SK-N-SH treated with all-trans-retinoic acid at 6 μM for 48 hours (cell line): ENCODE measurements at regions not wholly inside any gene's neighbourhood (a gene's known extent, or its start where the extent isn't known, plus 50 kb on each side); places are given as distances from the start of the nearest gene placed in this dataset.

ENCODE experiments used
- ATAC-seq: fragments of 200-7000 bp; cut with Tn5 transposase; 3 replicates; pipeline ENCODE4 v1.9.1; 2020; ENCODE audit warnings: mild to moderate bottlenecking, moderate library complexity
- BACH2 ChIP-seq: fragments of 250-450 bp; sonication (Bioruptor Pico); IDR thresholded peaks from 2 replicates; pipeline ENCODE4 v1.9.0; 2021; ENCODE audit warnings: mild to moderate bottlenecking, borderline replicate concordance
- GLIS3 ChIP-seq: fragments of 250-450 bp; sonication (Bioruptor Pico); IDR thresholded peaks from 2 replicates; pipeline ENCODE4 v1.5.0; 2020; ENCODE audit warnings: mild to moderate bottlenecking, moderate library complexity
- OSR1 ChIP-seq: fragments of 250-450 bp; sonication (Bioruptor Pico); IDR thresholded peaks from 2 replicates; pipeline ENCODE4 v1.8.0; 2022; ENCODE audit warnings: moderate library complexity, mild to moderate bottlenecking, inconsistent platforms
- PPARA ChIP-seq: fragments of 250-450 bp; sonication (Bioruptor Pico); IDR thresholded peaks from 2 replicates; pipeline ENCODE4 v1.5.0; 2020; ENCODE audit warnings: mild to moderate bottlenecking, borderline replicate concordance
- SNAI2 ChIP-seq: fragments of 250-450 bp; sonication (Bioruptor Pico); IDR thresholded peaks from 2 replicates; pipeline ENCODE4 v1.5.0; 2020; ENCODE audit warnings: mild to moderate bottlenecking, moderate library complexity
- TCF4 ChIP-seq: fragments of 250-450 bp; sonication (Bioruptor Pico); IDR thresholded peaks from 2 replicates; pipeline ENCODE4 v1.8.0; 2021; ENCODE audit warnings: mild to moderate bottlenecking, moderate library complexity, borderline replicate concordance
- TOX ChIP-seq: fragments of 250-450 bp; sonication (Bioruptor Pico); IDR thresholded peaks from 2 replicates; pipeline ENCODE4 v1.8.0; 2021; ENCODE audit warnings: mild to moderate bottlenecking, moderate library complexity, borderline replicate concordance
- ZFP30 ChIP-seq: fragments of 450-650 bp; formaldehyde crosslinking; IDR thresholded peaks from 2 replicates; pipeline ENCODE4 v1.5.0; 2022; ENCODE audit warnings: mild to moderate bottlenecking, moderate library complexity
- ZNF565 ChIP-seq: fragments of 450-650 bp; formaldehyde crosslinking; conservative IDR thresholded peaks from 2 replicates; pipeline ENCODE4 v1.5.0; 2020; ENCODE audit warnings: low read depth, mild to moderate bottlenecking, moderate library complexity
- ZNF70 ChIP-seq: fragments of 450-650 bp; formaldehyde crosslinking; IDR thresholded peaks from 2 replicates; pipeline ENCODE4 v1.5.0; 2020; ENCODE audit warnings: mild to moderate bottlenecking, moderate library complexity
- ZNF8 ChIP-seq: fragments of 450-650 bp; formaldehyde crosslinking; IDR thresholded peaks from 2 replicates; pipeline ENCODE4 v1.5.0; 2020; ENCODE audit warnings: mild to moderate bottlenecking, moderate library complexity
- TF ChIP-seq, protein P1 (sequence below): fragments of 250-450 bp; sonication (Bioruptor Pico); IDR thresholded peaks from 2 replicates; pipeline ENCODE4 v1.5.1; 2020; ENCODE audit warnings: low read depth, mild to moderate bottlenecking, moderate library complexity
- TF ChIP-seq, protein P2 (sequence below): fragments of 250-450 bp; sonication (Bioruptor Pico); IDR thresholded peaks from 2 replicates; pipeline ENCODE4 v1.5.1; 2021; ENCODE audit warnings: mild to moderate bottlenecking, moderate library complexity
- TF ChIP-seq, protein P3 (sequence below): fragments of 250-450 bp; sonication (Bioruptor Pico); IDR thresholded peaks from 2 replicates; pipeline ENCODE4 v1.8.0; 2021; ENCODE audit warnings: low read depth, mild to moderate bottlenecking, moderate library complexity, borderline replicate concordance
- TF ChIP-seq, protein P4 (sequence below): fragments of 250-450 bp; sonication (Bioruptor Pico); IDR thresholded peaks from 2 replicates; pipeline ENCODE4 v1.8.0; 2020; ENCODE audit warnings: mild to moderate bottlenecking, moderate library complexity, borderline replicate concordance
- TF ChIP-seq, protein P5 (sequence below): fragments of 250-450 bp; sonication (Bioruptor Pico); IDR thresholded peaks from 2 replicates; pipeline ENCODE4 v1.5.0; 2020; ENCODE audit warnings: mild to moderate bottlenecking, moderate library complexity

DNA sequence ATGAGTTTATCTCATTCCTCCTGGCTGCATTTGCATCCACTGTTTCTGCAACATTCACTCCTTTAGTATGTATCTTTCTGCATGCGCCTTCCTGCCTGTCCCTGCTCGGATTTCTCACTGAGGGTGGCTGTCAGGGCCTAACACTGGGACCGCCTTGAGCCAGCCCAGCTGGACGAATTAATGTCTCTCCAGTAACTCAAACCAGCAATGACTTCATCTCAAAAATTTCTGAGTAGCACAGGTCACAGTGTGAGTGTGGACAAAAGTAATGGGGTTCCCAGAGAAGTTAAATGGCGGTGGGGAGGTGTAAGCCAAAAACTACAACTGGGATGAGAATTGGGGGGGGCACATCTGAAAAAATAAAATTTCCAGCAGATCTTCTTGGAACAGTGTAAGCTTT is 444.0 kb upstream of the MGMT start:
- TF ChIP-seq TCF4 (CRISPR knock-in tag) (no peak), ZNF70 (CRISPR knock-in tag) (no peak), ZNF8 (CRISPR knock-in tag) (no peak), OSR1 (CRISPR knock-in tag) (no peak), GLIS3 (CRISPR knock-in tag) (no peak), BACH2 (CRISPR knock-in tag) (no peak), TOX (CRISPR knock-in tag) (no peak), PPARA (CRISPR knock-in tag) (no peak), ZNF565 (CRISPR knock-in tag) (no peak), ZFP30 (CRISPR knock-in tag) (no peak)
- TF ChIP-seq, protein P1, sequence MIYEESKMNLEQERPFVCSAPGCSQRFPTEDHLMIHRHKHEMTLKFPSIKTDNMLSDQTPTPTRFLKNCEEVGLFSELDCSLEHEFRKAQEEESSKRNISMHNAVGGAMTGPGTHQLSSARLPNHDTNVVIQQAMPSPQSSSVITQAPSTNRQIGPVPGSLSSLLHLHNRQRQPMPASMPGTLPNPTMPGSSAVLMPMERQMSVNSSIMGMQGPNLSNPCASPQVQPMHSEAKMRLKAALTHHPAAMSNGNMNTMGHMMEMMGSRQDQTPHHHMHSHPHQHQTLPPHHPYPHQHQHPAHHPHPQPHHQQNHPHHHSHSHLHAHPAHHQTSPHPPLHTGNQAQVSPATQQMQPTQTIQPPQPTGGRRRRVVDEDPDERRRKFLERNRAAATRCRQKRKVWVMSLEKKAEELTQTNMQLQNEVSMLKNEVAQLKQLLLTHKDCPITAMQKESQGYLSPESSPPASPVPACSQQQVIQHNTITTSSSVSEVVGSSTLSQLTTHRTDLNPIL (CRISPR knock-in tag), result no peak
- TF ChIP-seq, protein P2, sequence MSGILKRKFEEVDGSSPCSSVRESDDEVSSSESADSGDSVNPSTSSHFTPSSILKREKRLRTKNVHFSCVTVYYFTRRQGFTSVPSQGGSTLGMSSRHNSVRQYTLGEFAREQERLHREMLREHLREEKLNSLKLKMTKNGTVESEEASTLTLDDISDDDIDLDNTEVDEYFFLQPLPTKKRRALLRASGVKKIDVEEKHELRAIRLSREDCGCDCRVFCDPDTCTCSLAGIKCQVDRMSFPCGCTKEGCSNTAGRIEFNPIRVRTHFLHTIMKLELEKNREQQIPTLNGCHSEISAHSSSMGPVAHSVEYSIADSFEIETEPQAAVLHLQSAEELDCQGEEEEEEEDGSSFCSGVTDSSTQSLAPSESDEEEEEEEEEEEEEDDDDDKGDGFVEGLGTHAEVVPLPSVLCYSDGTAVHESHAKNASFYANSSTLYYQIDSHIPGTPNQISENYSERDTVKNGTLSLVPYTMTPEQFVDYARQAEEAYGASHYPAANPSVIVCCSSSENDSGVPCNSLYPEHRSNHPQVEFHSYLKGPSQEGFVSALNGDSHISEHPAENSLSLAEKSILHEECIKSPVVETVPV (CRISPR knock-in tag), result no peak
- TF ChIP-seq, protein P3, sequence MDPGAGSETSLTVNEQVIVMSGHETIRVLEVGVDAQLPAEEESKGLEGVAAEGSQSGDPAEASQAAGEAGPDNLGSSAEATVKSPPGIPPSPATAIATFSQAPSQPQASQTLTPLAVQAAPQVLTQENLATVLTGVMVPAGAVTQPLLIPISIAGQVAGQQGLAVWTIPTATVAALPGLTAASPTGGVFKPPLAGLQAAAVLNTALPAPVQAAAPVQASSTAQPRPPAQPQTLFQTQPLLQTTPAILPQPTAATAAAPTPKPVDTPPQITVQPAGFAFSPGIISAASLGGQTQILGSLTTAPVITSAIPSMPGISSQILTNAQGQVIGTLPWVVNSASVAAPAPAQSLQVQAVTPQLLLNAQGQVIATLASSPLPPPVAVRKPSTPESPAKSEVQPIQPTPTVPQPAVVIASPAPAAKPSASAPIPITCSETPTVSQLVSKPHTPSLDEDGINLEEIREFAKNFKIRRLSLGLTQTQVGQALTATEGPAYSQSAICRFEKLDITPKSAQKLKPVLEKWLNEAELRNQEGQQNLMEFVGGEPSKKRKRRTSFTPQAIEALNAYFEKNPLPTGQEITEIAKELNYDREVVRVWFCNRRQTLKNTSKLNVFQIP (CRISPR knock-in tag), result no peak
- TF ChIP-seq, protein P4, sequence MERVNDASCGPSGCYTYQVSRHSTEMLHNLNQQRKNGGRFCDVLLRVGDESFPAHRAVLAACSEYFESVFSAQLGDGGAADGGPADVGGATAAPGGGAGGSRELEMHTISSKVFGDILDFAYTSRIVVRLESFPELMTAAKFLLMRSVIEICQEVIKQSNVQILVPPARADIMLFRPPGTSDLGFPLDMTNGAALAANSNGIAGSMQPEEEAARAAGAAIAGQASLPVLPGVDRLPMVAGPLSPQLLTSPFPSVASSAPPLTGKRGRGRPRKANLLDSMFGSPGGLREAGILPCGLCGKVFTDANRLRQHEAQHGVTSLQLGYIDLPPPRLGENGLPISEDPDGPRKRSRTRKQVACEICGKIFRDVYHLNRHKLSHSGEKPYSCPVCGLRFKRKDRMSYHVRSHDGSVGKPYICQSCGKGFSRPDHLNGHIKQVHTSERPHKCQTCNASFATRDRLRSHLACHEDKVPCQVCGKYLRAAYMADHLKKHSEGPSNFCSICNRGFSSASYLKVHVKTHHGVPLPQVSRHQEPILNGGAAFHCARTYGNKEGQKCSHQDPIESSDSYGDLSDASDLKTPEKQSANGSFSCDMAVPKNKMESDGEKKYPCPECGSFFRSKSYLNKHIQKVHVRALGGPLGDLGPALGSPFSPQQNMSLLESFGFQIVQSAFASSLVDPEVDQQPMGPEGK, result no peak
- TF ChIP-seq, protein P5, sequence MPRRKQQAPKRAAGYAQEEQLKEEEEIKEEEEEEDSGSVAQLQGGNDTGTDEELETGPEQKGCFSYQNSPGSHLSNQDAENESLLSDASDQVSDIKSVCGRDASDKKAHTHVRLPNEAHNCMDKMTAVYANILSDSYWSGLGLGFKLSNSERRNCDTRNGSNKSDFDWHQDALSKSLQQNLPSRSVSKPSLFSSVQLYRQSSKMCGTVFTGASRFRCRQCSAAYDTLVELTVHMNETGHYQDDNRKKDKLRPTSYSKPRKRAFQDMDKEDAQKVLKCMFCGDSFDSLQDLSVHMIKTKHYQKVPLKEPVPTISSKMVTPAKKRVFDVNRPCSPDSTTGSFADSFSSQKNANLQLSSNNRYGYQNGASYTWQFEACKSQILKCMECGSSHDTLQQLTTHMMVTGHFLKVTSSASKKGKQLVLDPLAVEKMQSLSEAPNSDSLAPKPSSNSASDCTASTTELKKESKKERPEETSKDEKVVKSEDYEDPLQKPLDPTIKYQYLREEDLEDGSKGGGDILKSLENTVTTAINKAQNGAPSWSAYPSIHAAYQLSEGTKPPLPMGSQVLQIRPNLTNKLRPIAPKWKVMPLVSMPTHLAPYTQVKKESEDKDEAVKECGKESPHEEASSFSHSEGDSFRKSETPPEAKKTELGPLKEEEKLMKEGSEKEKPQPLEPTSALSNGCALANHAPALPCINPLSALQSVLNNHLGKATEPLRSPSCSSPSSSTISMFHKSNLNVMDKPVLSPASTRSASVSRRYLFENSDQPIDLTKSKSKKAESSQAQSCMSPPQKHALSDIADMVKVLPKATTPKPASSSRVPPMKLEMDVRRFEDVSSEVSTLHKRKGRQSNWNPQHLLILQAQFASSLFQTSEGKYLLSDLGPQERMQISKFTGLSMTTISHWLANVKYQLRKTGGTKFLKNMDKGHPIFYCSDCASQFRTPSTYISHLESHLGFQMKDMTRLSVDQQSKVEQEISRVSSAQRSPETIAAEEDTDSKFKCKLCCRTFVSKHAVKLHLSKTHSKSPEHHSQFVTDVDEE (CRISPR knock-in tag), result no peak
- TF ChIP-seq, all 23 proteins: peak for 0

DNA sequence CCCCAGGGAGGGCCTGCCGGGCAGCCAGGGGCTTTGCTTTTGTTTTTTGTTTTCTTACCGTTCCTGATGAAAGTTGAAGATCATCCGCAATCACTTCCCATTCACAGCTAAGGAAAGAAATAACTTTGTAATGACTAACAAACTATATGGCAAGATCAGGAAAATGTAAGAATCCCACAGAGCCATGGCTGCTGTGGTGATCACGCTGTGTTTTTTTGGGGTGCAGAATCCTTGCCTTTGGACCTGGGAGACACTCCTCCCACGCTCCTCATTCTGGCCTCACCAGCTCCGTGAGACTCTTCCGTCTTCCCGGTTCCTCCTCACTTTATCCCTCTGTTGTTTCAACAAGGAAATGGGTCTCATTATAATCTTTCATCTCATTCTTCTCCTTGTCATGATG is 443.0 kb upstream of the MGMT start:
- ATAC-seq, result no peak
- TF ChIP-seq SNAI2 (CRISPR knock-in tag), result no peak
- TF ChIP-seq PPARA (CRISPR knock-in tag), result no peak
- no peak for TF ChIP-seq ZFP30 (CRISPR knock-in tag)
- TF ChIP-seq, all 23 proteins: peak for 0

More for the DNA sequence above, 444.0 kb upstream of the MGMT start:
- no peak for ATAC-seq

DNA sequence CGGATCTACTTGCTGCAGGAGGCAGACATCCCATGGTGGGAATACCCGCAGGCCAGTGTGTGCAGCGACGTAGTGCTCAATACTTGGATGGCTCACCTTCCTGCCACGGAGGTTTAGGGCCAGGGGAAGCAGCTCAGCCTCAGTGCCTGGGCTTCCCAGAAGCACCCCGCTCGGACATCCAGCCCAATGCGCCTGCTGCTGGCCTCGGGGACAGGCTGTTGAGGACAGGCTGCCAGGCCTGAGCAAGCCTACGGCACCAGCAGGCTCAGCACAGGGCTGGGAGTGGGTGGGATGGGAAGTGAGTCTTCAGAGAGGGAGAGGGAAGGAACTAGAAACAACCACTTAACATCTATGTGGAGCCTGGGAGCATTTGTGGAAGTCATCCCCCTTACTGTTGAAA is 441.3 kb upstream of the MGMT start:
- no peak for ATAC-seq
- TF ChIP-seq, protein P1 (CRISPR knock-in tag), result no peak
- TF ChIP-seq TCF4 (CRISPR knock-in tag) (no peak), ZNF565 (CRISPR knock-in tag) (no peak)
- TF ChIP-seq, protein P4, result no peak
- TF ChIP-seq, protein P2 (CRISPR knock-in tag), result no peak
